Ascending aorta (tissue), 2 donors: ENCODE measurements at regions not wholly inside any gene's neighbourhood (a gene's known extent, or its start where the extent isn't known, plus 50 kb on each side); places are given as distances from the start of the nearest gene placed in this dataset.

ENCODE experiments used
- DNase-seq, 2 donors: peaks; one replicate each; pipeline ENCODE4 v3.0.0-alpha.2; 2019; ENCODE audit warnings: low spot score in 2 of 2
- H3K27ac ChIP-seq, 2 donors: fragments of 200-600 bp; sonication (generic); one replicate each; pipeline ENCODE4 v1.5.1; 2016 to 2017; ENCODE audit warnings: mild to moderate bottlenecking in 1 of 2
- H3K27me3 ChIP-seq: fragments of 200-600 bp; sonication (generic); one replicate; pipeline ENCODE4 v1.5.1; 2017
- H3K36me3 ChIP-seq, 2 donors: fragments of 200-600 bp; sonication (generic); one replicate each; pipeline ENCODE4 v1.5.1; 2016
- H3K4me1 ChIP-seq, 2 donors: fragments of 200-600 bp; sonication (generic); one replicate each; pipeline ENCODE4 v1.5.1; 2016 to 2017; ENCODE audit warnings: mild to moderate bottlenecking in 1 of 2
- H3K4me3 ChIP-seq, 2 donors: fragments of 200-600 bp; sonication (generic); one replicate each; pipeline ENCODE4 v1.5.1; 2016 to 2017; ENCODE audit warnings: mild to moderate bottlenecking in 1 of 2
- H3K9me3 ChIP-seq, 2 donors: fragments of 200-600 bp; sonication (generic); one replicate each; pipeline ENCODE4 v1.5.1; 2016
- CTCF ChIP-seq, 3 experiments: fragments of 200-600 bp in 2 of 3; fragments of 450-650 bp in 1 of 3; sonication (generic) in 2 of 3; IDR thresholded peaks; one replicate each; pipeline ENCODE4 v1.5.1; 2016 to 2019; ENCODE audit warnings: antibody characterized with exemption in 3 of 3, mild to moderate bottlenecking in 1 of 3, moderate library complexity in 1 of 3
- intact Hi-C: fragments of 100-400 bp; cut with DNase I; formaldehyde crosslinking; loops from one replicate; pipeline ENCODE4 v1.15.1; 2023

- no peak overlapping the region for H3K27ac ChIP-seq
- H3K27me3 ChIP-seq: no peaks in the 10 kb centered on the region
- TF ChIP-seq CTCF (IDR thresholded peaks at IDR 0.05): no peak
- H3K4me3 ChIP-seq: no peak overlapping the region
- no peaks in the 10 kb centered on the region for H3K36me3 ChIP-seq
- H3K9me3 ChIP-seq: no peaks in the 10 kb centered on the region
- no peak for DNase-seq
- no peaks in the 10 kb centered on the region for H3K4me1 ChIP-seq
- intact Hi-C loops: no loop called here
Observed at GRCh38 chr22:47849576-47849975, 1087.1 kb downstream of the TBC1D22A start.

- TF ChIP-seq CTCF (IDR thresholded peaks at IDR 0.05): no peak
- intact Hi-C loops: no loop called here
- H3K4me3 ChIP-seq: no peak overlapping the region
Observed at GRCh38 chr22:47848184-47848920, 1085.9 kb downstream of the TBC1D22A start.

GRCh38 chr22:47847131-47847890 lies 1084.9 kb downstream of the TBC1D22A start:
- Histone ChIP-seq H3K4me3 (no peak overlapping the region), H3K9me3 (no peaks in the 10 kb centered on the region), H3K27me3 (no peaks in the 10 kb centered on the region), H3K4me1 (no peaks in the 10 kb centered on the region), H3K27ac (no peak overlapping the region), H3K36me3 (no peaks in the 10 kb centered on the region)
- no peak for DNase-seq
- intact Hi-C loops: no loop called here
- TF ChIP-seq CTCF (IDR thresholded peaks at IDR 0.05): no peak

More at GRCh38 chr22:47848184-47848920, 1085.9 kb downstream of the TBC1D22A start:
- Histone ChIP-seq H3K27me3 (no peaks in the 10 kb centered on the region), H3K9me3 (no peaks in the 10 kb centered on the region), H3K27ac (no peak overlapping the region), H3K36me3 (no peaks in the 10 kb centered on the region), H3K4me1 (no peaks in the 10 kb centered on the region)
- DNase-seq: no peak

- H3K4me1 ChIP-seq: no peaks in the 10 kb centered on the region
Observed at GRCh38 chr22:47846206-47846605, 1083.8 kb downstream of the TBC1D22A start.

GRCh38 chr22:47842119-47842518 lies 1079.7 kb downstream of the TBC1D22A start:
- intact Hi-C loops: no loop called here
- Histone ChIP-seq H3K27ac (no peak overlapping the region), H3K9me3 (no peaks in the 10 kb centered on the region), H3K36me3 (no peaks in the 10 kb centered on the region), H3K4me1 (no peaks in the 10 kb centered on the region), H3K27me3 (no peaks in the 10 kb centered on the region), H3K4me3 (no peak overlapping the region)
- no peak for TF ChIP-seq CTCF (IDR thresholded peaks at IDR 0.05)
- no peak for DNase-seq

More at GRCh38 chr22:47846206-47846605, 1083.8 kb downstream of the TBC1D22A start:
- Histone ChIP-seq H3K27ac (no peak overlapping the region), H3K36me3 (no peaks in the 10 kb centered on the region), H3K9me3 (no peaks in the 10 kb centered on the region), H3K27me3 (no peaks in the 10 kb centered on the region), H3K4me3 (no peak overlapping the region)
- intact Hi-C loops: no loop called here
- TF ChIP-seq CTCF (IDR thresholded peaks at IDR 0.05): no peak
- DNase-seq: no peak
